Jurkat, Clone E6-1 (cell line): ENCODE measurements at regions not wholly inside any gene's neighbourhood (a gene's known extent, or its start where the extent isn't known, plus 50 kb on each side); places are given as distances from the start of the nearest gene placed in this dataset.

Source experiments
- DNase-seq: peaks from one replicate; pipeline ENCODE4 v3.0.0-alpha.2; 2011; ENCODE audit warnings: low read depth, low spot score
- H3K4me3 ChIP-seq: 2 replicates; pipeline ENCODE4 v1.5.1; 2011; ENCODE audit warnings: mild to moderate bottlenecking, low read length, control low read depth, moderate library complexity

- peak; percentile 24 for DNase-seq
- no peak overlapping the region for H3K4me3 ChIP-seq
Measured at GRCh38 chr4:17347445-17347844, 164.4 kb downstream of the QDPR start.

GRCh38 chr4:17339376-17339775 lies 172.5 kb downstream of the QDPR start:
- no peak for DNase-seq
- H3K4me3 ChIP-seq = no peak overlapping the region

GRCh38 chr4:17336986-17337385 lies 174.9 kb downstream of the QDPR start:
- no peak for DNase-seq
- H3K4me3 ChIP-seq = no peak overlapping the region

GRCh38 chr4:17336524-17336961 lies 175.3 kb downstream of the QDPR start:
- DNase-seq = peak; percentile 82

GRCh38 chr4:17336069-17336468 lies 175.8 kb downstream of the QDPR start:
- no peak for DNase-seq

More at GRCh38 chr4:17336524-17336961, 175.3 kb downstream of the QDPR start:
- no peak overlapping the region for H3K4me3 ChIP-seq

DNA sequence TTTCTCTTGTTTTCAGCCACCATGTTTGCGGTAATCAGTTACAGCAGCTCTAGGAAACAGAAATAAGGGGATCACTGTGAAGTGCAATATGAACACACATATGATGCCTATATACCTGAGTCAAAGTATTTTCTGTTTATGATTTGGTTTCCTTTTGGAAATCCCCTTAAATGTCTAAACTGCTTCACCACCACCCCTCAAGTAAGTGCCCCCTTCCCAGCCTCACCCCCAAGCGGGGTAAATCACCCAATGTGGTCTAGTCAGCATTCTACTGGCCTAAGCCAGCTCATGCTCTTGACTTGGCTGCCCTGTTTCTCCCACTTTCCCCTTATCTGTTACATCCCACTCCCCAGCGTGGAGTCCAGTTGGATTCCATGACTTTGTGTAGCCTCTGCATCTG lies 176.5 kb downstream of the QDPR start:
- H3K4me3 ChIP-seq = no peak overlapping the region
- DNase-seq = no peak

More at GRCh38 chr4:17336069-17336468, 175.8 kb downstream of the QDPR start:
- no peak overlapping the region for H3K4me3 ChIP-seq

- no peak for DNase-seq
Measured at GRCh38 chr4:17332478-17332877, 179.4 kb downstream of the QDPR start.

DNA sequence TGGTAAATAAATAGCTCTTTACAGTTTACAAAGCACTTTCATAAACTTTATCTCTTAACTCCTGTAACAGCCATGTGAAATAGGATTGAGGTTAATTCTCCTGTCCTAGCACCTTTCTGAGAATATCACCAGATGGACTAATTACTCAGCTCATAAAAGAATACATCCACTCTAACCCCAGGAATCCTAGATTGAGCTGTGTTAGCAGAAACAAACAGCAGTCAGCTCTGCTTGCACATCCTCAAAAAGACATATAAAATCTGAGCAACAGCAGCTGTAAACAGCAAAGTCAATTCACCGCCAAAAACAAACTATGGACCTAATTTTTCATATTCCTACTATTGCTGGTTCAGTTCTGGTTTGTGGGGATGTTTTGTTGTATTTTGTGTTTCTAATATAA lies 182.8 kb downstream of the QDPR start:
- no peak for DNase-seq
- H3K4me3 ChIP-seq = no peak overlapping the region

More at GRCh38 chr4:17332478-17332877, 179.4 kb downstream of the QDPR start:
- no peak overlapping the region for H3K4me3 ChIP-seq

- H3K4me3 ChIP-seq = no peak overlapping the region
Measured at GRCh38 chr4:17328141-17328815, 183.6 kb downstream of the QDPR start.

GRCh38 chr4:17327591-17327990 lies 184.3 kb downstream of the QDPR start:
- no peak for DNase-seq
- H3K4me3 ChIP-seq = no peak overlapping the region

More at GRCh38 chr4:17328141-17328815, 183.6 kb downstream of the QDPR start:
- DNase-seq = no peak

GRCh38 chr4:17326756-17327155 lies 185.1 kb downstream of the QDPR start:
- H3K4me3 ChIP-seq = no peak overlapping the region
- no peak for DNase-seq

- no peak overlapping the region for H3K4me3 ChIP-seq
- DNase-seq = no peak
Measured at GRCh38 chr4:17325098-17325497, 186.8 kb downstream of the QDPR start.

DNA sequence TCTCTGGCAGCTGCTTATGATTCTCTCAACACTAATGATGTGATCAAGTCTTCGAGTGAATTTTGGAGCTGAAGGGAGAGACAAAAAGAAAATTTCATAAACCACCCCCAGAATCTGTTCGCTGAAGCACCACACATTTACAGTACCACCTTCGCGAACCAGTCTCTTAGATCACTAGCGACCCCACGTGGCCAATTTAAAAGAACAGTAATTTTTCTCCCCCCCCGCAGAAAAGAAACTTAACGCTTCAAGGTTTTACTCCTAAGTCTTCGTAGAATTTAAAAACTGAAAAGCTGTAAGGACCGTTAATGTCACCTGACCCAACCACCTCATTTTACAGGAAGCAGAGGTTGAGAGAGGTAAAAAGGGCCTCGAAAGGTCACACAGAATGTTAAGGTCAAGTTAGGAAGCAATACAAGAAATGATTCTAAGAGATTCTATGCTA lies 187.5 kb downstream of the QDPR start:
- H3K4me3 ChIP-seq = no peak overlapping the region
- DNase-seq = no peak

DNA sequence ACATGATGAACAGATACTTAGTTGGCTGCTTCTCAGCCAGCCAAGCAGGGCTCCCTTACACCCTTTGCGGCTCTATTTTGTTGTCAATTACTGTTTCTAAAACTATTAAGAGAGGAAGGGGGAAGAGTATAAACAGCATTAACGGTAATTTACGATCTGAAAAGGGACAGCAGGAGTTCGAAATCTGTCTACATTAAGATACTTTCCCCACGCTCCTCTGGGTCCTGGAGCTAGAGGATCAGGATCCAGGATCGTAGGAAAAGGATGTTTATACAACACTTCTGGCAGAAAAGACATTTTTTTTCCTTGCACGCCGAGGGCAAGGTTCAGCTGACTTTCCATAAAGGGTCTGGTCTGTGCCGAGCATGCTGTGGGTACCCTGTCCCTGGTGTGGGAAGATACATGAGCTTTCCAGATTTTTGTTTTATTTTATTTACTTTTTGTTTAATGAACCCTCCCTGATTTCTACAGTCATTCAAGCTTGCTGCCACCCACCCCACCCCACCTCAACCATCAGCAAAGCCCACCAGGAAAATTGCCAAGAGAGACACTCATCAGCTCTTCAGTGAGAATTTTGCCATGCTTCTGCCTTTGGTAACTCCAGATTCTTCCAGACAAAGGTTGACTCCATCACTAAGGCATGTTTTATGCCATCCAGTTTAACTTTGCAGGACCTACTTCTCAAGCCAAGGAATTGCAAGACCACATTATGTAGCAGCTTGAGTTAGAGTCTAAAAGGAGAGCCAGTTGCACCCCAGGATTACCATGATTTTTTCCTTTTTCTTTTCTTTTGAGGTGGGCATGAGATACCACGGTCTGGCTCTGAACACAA lies 188.1 kb downstream of the QDPR start:
- no peak overlapping the region for H3K4me3 ChIP-seq
- DNase-seq = no peak

- no peak overlapping the region for H3K4me3 ChIP-seq
- no peak for DNase-seq
Measured at GRCh38 chr4:17322514-17322913, 189.4 kb downstream of the QDPR start.

DNA sequence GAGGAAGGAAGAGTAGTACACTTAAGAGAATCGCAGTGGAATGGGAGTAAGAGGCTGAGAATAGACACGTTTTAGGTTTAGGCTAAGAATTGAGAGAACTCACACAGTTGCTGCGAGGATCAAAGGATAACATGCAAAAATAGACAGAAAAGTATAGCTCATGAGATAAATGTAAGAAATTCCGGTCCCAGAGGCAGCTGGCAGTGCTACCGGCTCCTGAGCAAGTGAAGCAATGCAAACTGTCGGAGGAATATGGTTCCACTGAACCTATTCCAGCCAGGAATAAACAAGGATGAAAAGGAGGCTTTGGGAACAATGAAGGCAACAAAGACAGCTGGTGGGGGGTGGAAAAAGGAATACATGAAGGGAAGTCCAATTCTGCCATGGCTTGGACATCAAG lies 191.8 kb downstream of the QDPR start:
- no peak for DNase-seq
- H3K4me3 ChIP-seq = no peak overlapping the region

DNA sequence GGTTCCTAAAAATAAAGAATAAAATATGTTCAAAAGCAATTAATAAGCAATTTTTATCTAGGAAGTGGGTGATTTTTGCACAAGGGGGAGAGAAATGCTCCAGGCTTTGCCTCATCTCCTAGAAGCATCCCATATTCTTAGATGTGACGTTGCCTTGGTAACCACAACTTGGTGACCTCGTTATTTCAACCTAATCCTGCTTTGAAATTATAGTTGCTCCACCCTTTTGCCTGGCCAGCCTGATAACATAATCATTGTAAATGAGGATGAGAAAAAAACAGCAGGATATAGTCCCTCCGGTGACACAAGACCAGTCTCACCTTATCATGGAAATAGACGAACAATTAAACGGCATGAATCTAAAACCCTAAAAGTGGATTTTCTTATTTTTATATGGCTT lies 194.4 kb downstream of the QDPR start:
- no peak for DNase-seq
- H3K4me3 ChIP-seq = no peak overlapping the region

GRCh38 chr4:17316566-17316965 lies 195.3 kb downstream of the QDPR start:
- no peak overlapping the region for H3K4me3 ChIP-seq
- no peak for DNase-seq

DNA sequence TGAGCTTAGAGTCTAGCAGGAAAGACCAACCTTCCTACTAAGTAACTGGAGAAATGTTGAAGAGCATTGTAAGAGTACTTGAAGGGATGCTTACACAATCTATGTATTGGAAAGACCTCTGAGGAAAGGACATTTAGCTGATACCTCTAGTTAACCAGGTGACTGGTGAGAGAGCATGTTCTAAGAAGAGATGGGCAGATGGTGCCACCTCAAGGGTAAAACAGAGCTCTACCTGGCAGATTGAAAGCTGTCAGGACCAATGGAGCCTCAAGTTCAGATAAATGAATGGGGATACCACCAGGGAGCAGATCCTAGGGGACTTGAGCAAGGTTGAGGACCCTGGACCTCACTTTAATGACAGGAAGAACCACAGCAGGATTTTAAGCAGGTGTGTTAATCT lies 196.4 kb downstream of the QDPR start:
- no peak overlapping the region for H3K4me3 ChIP-seq

DNA sequence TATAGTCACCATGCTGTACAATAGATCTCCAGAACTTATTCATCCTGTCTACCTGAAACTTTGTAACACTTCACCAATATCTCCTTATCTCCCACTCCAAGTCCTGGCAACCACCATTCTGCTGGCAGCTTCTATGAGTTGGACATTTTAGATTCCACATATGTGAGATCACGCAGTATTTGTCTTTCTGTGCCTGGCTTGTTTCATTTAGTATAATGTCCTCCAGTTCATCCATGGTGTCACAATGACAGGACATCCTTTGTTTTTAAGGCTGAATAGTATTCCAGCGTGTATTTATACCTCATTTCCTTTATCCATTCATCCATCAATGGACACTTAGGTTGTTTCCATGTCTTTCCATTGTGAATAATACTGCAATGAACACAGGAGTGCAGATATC lies 198.7 kb downstream of the QDPR start:
- no peak overlapping the region for H3K4me3 ChIP-seq
- no peak for DNase-seq

More for the DNA sequence above, 196.4 kb downstream of the QDPR start:
- no peak for DNase-seq
